Fibroblast of skin of scalp (primary cell): ENCODE measurements at regions not wholly inside any gene's neighbourhood (a gene's known extent, or its start where the extent isn't known, plus 50 kb on each side); places are given as distances from the start of the nearest gene placed in this dataset.
"Not testable (repeated sequence)": the region's sequence is repeated elsewhere in the genome, so short reads cannot be mapped to it uniquely, and the experiment has no call there.

ENCODE experiments used
- DNase-seq: peaks from one replicate; pipeline ENCODE4 v3.0.0-alpha.2; 2013

GRCh38 chr2:145757503-145758246 is 1237.8 kb upstream of the ZEB2 start:
- no peak for DNase-seq

- DNase-seq, result no peak
Observed at GRCh38 chr2:145755019-145755837, 1235.3 kb upstream of the ZEB2 start.

- DNase-seq, result no peak
Observed at GRCh38 chr2:145753966-145754365, 1234.0 kb upstream of the ZEB2 start.

GRCh38 chr2:145753041-145753608 is 1233.2 kb upstream of the ZEB2 start:
- DNase-seq, result no peak

- DNase-seq, result peak; percentile 80
Observed at GRCh38 chr2:145752091-145752806, 1232.3 kb upstream of the ZEB2 start.

- DNase-seq, result peak; percentile 72
Observed at GRCh38 chr2:145751629-145752028, 1231.7 kb upstream of the ZEB2 start.

- DNase-seq, result no peak
Observed at GRCh38 chr2:145751155-145751554, 1231.2 kb upstream of the ZEB2 start.

- DNase-seq, result no peak
Observed at GRCh38 chr2:145750612-145751011, 1230.7 kb upstream of the ZEB2 start.

GRCh38 chr2:145750144-145750543 is 1230.2 kb upstream of the ZEB2 start:
- DNase-seq, result no peak

GRCh38 chr2:145749556-145749955 is 1229.6 kb upstream of the ZEB2 start:
- no peak for DNase-seq

- DNase-seq, result no peak
Observed at GRCh38 chr2:145748927-145749326, 1229.0 kb upstream of the ZEB2 start.

GRCh38 chr2:145747715-145748114 is 1227.8 kb upstream of the ZEB2 start:
- DNase-seq, result no peak

- DNase-seq, result not testable (repeated sequence)
Observed at GRCh38 chr2:145745387-145745721, 1225.4 kb upstream of the ZEB2 start.

- DNase-seq, result peak; percentile 93
Observed at GRCh38 chr2:145744541-145745386, 1224.8 kb upstream of the ZEB2 start.

- DNase-seq, result peak; percentile 50
Observed at GRCh38 chr2:145743011-145743410, 1223.1 kb upstream of the ZEB2 start.

- DNase-seq, result no peak
Observed at GRCh38 chr2:145741636-145742035, 1221.7 kb upstream of the ZEB2 start.

GRCh38 chr2:145741181-145741580 is 1221.3 kb upstream of the ZEB2 start:
- no peak for DNase-seq

GRCh38 chr2:145740302-145740701 is 1220.4 kb upstream of the ZEB2 start:
- DNase-seq, result no peak

- no peak for DNase-seq
Observed at GRCh38 chr2:145739681-145740080, 1219.8 kb upstream of the ZEB2 start.

GRCh38 chr2:145736871-145737270 is 1217.0 kb upstream of the ZEB2 start:
- DNase-seq, result no peak

- no peak for DNase-seq
Observed at GRCh38 chr2:145731467-145731866, 1211.5 kb upstream of the ZEB2 start.
